Upper lobe of left lung (tissue), 4 donors: ENCODE measurements at regions not wholly inside any gene's neighbourhood (a gene's known extent, or its start where the extent isn't known, plus 50 kb on each side); places are given as distances from the start of the nearest gene placed in this dataset.

Experiments
- CTCF ChIP-seq, 6 experiments: fragments of 450-650 bp in 4 of 6; fragments of 200-600 bp in 2 of 6; sonication (generic) in 2 of 6; IDR thresholded peaks; one replicate each; pipeline ENCODE4 v1.5.1; 2016 to 2019; ENCODE audit warnings: antibody characterized with exemption in 6 of 6
- POLR2A ChIP-seq, 4 donors: fragments of 450-650 bp; IDR thresholded peaks; one replicate each; pipeline ENCODE4 v1.5.1; 2016 to 2017; ENCODE audit warnings: antibody characterized with exemption in 4 of 4, mild to moderate bottlenecking in 2 of 4

GRCh38 chr3:35201211-35201610 is 438.1 kb upstream of the ARPP21 start:
- TF ChIP-seq CTCF (IDR thresholded peaks at IDR 0.05) (no peak), POLR2A (IDR thresholded peaks at IDR 0.05) (no peak)
